T-helper 1 cell treated with Interleukin-12 subunit alpha and Interleukin-12 subunit beta and Interleukin-4 antibody, amounts not matched to agents 30 μg/mL and 1 μg/mL, for 36 hours (primary cell): ENCODE measurements at regions not wholly inside any gene's neighbourhood (a gene's known extent, or its start where the extent isn't known, plus 50 kb on each side); places are given as distances from the start of the nearest gene placed in this dataset.

Experiments
- H3K27ac Mint-ChIP-seq: one replicate; pipeline ENCODE4 v1.8.0; 2021; ENCODE audit warnings: mild to moderate bottlenecking, mixed read lengths
- H3K27me3 Mint-ChIP-seq: one replicate; pipeline ENCODE4 v1.8.0; 2021; ENCODE audit warnings: low read depth, mixed read lengths
- H3K36me3 Mint-ChIP-seq: one replicate; pipeline ENCODE4 v1.8.0; 2021; ENCODE audit warnings: low read depth, mixed read lengths
- H3K4me1 Mint-ChIP-seq: one replicate; pipeline ENCODE4 v1.8.0; 2021; ENCODE audit warnings: low read depth, mixed read lengths
- H3K4me3 Mint-ChIP-seq: one replicate; pipeline ENCODE4 v1.8.0; 2021; ENCODE audit warnings: mild to moderate bottlenecking, moderate library complexity, mixed read lengths
- H3K9me3 Mint-ChIP-seq: one replicate; pipeline ENCODE4 v1.8.0; 2021; ENCODE audit warnings: mixed read lengths

- Mint-ChIP-seq H3K4me3 (no peak overlapping the region), H3K36me3 (no peaks in the 10 kb centered on the region), H3K9me3 (no peaks in the 10 kb centered on the region), H3K4me1 (no peaks in the 10 kb centered on the region), H3K27me3 (peaks cover 4% of the 10 kb centered on the region), H3K27ac (no peak overlapping the region)
These were observed 68.3 kb downstream of the CHST1 start for GRCh38 chr11:45597097-45597496.

- peaks cover 4% of the 10 kb centered on the region for H3K27me3 Mint-ChIP-seq
- no peaks in the 10 kb centered on the region for H3K36me3 Mint-ChIP-seq
- no peaks in the 10 kb centered on the region for H3K9me3 Mint-ChIP-seq
- H3K4me3 Mint-ChIP-seq, result no peak overlapping the region
- H3K4me1 Mint-ChIP-seq, result no peaks in the 10 kb centered on the region
- H3K27ac Mint-ChIP-seq, result no peak overlapping the region
These were observed 68.9 kb downstream of the CHST1 start for GRCh38 chr11:45596571-45596970.

GRCh38 chr11:45593992-45594391 lies 71.4 kb downstream of the CHST1 start:
- Mint-ChIP-seq H3K4me3 (no peak overlapping the region), H3K27ac (no peak overlapping the region), H3K4me1 (no peaks in the 10 kb centered on the region), H3K9me3 (no peaks in the 10 kb centered on the region), H3K27me3 (peaks cover 4% of the 10 kb centered on the region), H3K36me3 (no peaks in the 10 kb centered on the region)

DNA sequence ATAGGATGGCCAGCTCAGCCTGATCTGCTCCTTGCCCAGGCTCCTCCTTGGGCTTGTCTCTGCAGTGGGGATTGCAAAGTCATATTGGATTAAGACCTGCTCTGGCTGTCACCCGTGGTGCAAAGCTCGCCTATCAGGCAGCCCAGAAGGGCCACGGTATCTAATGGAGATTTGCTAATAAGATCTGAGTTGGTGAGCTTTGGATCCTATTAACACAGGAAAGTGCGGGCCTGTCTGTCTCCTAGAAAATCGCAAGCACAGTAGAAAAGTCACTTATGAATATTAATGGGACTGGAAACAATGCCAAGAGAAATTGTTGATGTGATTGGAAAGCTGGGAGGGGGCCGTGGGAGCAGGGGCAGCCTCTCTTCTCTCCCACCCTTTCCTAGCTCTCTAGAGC lies 72.8 kb downstream of the CHST1 start:
- Mint-ChIP-seq H3K27ac (no peak overlapping the region), H3K27me3 (peaks cover 4% of the 10 kb centered on the region), H3K36me3 (no peaks in the 10 kb centered on the region), H3K4me3 (no peak overlapping the region), H3K4me1 (no peaks in the 10 kb centered on the region), H3K9me3 (no peaks in the 10 kb centered on the region)

DNA sequence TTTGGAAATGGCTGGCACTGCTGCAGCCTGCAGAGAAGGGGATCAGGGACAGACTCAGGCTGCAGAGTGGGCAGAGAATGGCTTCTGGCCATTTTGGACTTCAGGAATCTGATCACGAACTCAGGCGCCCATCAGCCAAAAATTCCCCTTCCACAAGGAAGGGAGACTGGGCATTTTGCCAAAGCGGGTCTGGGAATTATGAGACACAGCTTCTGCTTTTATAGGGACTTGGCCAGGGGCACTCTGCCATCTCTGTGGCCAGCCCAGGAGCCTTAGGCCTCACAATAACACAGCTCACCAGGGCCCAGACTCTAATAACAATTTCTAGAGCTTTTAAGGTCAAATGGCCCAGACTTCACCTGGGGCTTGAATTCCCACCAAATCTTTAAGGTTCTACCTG lies 74.7 kb downstream of the CHST1 start:
- no peaks in the 10 kb centered on the region for H3K4me1 Mint-ChIP-seq
- H3K9me3 Mint-ChIP-seq, result no peaks in the 10 kb centered on the region
- H3K27ac Mint-ChIP-seq, result no peak overlapping the region
- no peaks in the 10 kb centered on the region for H3K36me3 Mint-ChIP-seq
- H3K4me3 Mint-ChIP-seq, result no peak overlapping the region
- peaks cover 4% of the 10 kb centered on the region for H3K27me3 Mint-ChIP-seq

DNA sequence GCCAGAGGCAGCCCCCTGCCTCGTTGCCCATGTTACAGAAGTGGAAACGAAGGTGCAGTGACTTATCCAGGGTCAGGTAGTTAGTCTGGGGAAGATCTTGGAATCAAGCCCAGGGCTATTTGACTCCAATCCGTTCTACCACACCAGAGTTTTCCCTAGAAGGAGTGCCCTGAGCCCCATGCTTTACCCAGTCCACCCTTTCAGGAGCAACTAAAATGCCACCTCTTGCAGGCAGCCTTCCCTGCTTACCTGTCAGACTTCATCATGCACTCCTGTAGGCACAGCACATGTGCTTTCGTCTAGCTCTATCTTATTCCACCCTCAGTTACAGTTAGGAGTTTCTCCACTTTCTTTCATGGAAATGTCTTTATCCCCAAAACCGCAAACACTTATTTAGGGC lies 80.2 kb downstream of the CHST1 start:
- Mint-ChIP-seq H3K9me3 (no peaks in the 10 kb centered on the region), H3K4me1 (no peaks in the 10 kb centered on the region), H3K36me3 (no peaks in the 10 kb centered on the region), H3K27me3 (no peaks in the 10 kb centered on the region), H3K4me3 (no peak overlapping the region), H3K27ac (no peak overlapping the region)

- no peaks in the 10 kb centered on the region for H3K27me3 Mint-ChIP-seq
- H3K36me3 Mint-ChIP-seq, result no peaks in the 10 kb centered on the region
- no peaks in the 10 kb centered on the region for H3K4me1 Mint-ChIP-seq
- no peak overlapping the region for H3K4me3 Mint-ChIP-seq
- H3K27ac Mint-ChIP-seq, result no peak overlapping the region
- H3K9me3 Mint-ChIP-seq, result no peaks in the 10 kb centered on the region
These were observed 81.3 kb downstream of the CHST1 start for GRCh38 chr11:45583981-45584566.

DNA sequence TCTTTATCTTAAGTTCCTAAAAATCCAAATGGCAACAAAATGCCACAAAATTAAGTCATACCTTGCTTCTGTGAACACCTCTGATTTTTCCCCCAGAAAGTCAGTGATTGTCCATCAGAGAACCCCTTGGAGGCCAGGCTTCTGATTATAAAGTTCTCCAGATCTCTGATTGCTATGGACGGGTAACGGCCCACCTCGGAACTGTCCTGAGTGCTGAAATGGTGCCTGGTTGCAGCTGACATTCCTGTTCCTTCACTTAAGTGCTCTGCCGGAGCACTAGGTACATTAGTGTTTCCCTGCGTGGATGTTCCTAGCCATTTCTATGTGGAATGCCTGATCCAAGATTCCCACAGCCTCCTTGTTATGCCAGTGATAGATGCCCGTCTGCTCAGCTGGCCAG lies 85.0 kb downstream of the CHST1 start:
- Mint-ChIP-seq H3K27me3 (no peaks in the 10 kb centered on the region), H3K4me1 (no peaks in the 10 kb centered on the region), H3K36me3 (no peaks in the 10 kb centered on the region), H3K4me3 (no peak overlapping the region), H3K9me3 (no peaks in the 10 kb centered on the region), H3K27ac (no peak overlapping the region)

DNA sequence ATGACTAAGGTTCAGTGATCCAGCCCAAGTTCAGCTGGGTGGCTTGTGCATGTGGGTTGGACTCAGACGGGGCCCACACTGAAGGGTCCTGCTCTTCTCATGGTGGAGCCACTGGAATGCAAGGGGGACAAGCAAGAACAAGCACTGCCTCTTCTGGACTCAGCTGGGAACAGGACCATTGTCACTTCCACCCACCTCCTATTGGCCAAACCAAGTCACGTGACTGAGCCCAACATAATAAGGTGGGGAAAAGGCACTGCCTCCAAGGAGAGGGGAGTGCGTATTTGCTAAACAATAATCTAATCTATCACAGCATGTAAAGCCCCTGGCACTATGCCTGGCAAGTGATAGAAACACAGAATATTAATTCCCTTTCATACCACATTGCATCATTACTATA lies 87.1 kb downstream of the CHST1 start:
- Mint-ChIP-seq H3K36me3 (no peaks in the 10 kb centered on the region), H3K4me3 (no peak overlapping the region), H3K9me3 (no peaks in the 10 kb centered on the region), H3K27me3 (no peaks in the 10 kb centered on the region), H3K27ac (no peak overlapping the region), H3K4me1 (no peaks in the 10 kb centered on the region)

DNA sequence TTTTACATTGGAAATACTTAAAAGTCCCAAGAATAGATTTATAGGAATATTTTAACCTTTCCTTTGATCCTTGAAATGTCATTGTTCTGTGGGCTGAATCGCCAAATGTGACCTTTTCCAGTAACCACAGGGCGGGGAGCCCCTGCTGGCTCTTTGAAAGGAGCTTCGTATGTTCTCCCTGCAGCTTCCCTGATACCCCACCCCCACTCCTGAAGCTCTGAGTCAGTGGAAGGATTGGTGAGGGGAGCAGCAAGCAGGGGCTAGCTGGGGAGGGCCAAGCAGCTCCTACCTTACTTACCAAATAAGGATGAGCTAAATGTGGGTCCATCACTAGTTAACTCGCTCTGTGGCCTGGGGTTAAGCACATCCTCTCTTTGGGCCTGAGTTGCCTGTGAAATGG lies 87.7 kb downstream of the CHST1 start:
- H3K36me3 Mint-ChIP-seq, result no peaks in the 10 kb centered on the region
- H3K4me3 Mint-ChIP-seq, result no peak overlapping the region
- no peaks in the 10 kb centered on the region for H3K27me3 Mint-ChIP-seq
- no peak overlapping the region for H3K27ac Mint-ChIP-seq
- H3K4me1 Mint-ChIP-seq, result no peaks in the 10 kb centered on the region
- no peaks in the 10 kb centered on the region for H3K9me3 Mint-ChIP-seq

DNA sequence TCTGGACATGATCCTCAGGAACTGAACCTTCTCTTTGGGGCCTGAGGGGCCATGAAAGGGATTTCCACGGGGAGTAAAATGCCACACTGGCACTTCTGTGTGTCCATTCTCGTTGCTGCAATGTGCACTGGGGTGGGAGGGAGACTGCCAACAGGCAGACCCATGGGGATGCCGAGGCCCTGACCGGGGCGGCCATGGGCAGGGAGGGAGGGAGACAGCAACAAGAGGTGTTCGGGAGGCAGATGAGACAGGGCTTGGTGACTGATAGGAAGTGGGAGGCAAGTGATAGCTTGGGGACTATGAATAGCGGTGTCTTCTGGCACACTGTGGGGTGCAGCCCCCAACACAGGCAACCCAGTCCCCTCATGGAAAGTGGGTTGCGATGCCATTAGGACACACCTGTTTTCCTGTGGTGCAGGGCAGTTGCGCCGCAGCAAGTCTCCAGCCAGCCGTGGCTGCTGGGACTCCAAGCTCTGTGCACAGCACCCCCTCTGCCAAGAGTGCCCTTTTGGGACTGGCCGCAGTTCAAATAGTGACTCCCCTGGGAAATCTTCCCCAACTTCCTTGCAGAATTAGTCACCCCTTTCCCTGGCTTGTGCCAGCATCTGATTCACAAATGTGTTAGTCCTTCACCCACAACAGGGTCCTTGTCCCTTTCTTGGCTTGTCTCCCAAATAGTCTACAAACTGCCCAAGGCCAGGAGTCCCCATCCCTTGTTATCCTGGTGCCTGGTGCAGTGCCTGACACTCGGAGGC lies 88.8 kb downstream of the CHST1 start:
- H3K4me1 Mint-ChIP-seq, result no peaks in the 10 kb centered on the region
- H3K9me3 Mint-ChIP-seq, result no peaks in the 10 kb centered on the region
- H3K27ac Mint-ChIP-seq, result no peak overlapping the region
- no peaks in the 10 kb centered on the region for H3K36me3 Mint-ChIP-seq
- no peak overlapping the region for H3K4me3 Mint-ChIP-seq
- H3K27me3 Mint-ChIP-seq, result no peaks in the 10 kb centered on the region

GRCh38 chr11:45573728-45574127 lies 91.7 kb downstream of the CHST1 start:
- Mint-ChIP-seq H3K9me3 (no peaks in the 10 kb centered on the region), H3K4me1 (no peaks in the 10 kb centered on the region), H3K27ac (no peak overlapping the region), H3K4me3 (no peak overlapping the region), H3K27me3 (no peaks in the 10 kb centered on the region), H3K36me3 (no peaks in the 10 kb centered on the region)

- no peak overlapping the region for H3K27ac Mint-ChIP-seq
- no peaks in the 10 kb centered on the region for H3K36me3 Mint-ChIP-seq
- no peak overlapping the region for H3K4me3 Mint-ChIP-seq
- H3K9me3 Mint-ChIP-seq, result no peaks in the 10 kb centered on the region
- H3K27me3 Mint-ChIP-seq, result no peaks in the 10 kb centered on the region
- H3K4me1 Mint-ChIP-seq, result no peaks in the 10 kb centered on the region
These were observed 92.9 kb downstream of the CHST1 start for GRCh38 chr11:45572354-45573123.

DNA sequence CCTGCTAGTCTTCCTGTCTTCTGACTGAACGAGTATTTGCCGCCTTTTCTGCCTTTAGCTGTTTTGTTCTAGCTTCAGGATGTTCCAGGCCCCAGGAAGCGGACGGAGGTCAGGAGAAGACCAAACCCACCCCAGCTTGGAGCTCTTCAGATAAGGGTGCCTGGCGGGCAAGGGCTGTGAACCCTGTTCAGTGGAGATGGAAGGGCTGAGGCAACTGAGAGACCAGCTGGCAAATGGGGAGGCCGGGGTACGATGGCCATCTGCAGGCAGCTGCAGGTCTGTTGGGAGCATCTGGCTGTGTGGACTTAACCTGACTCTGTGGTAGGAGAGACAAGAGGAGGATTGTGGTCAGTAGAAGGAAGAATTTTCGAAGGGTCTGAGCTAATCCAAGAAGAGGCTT lies 95.6 kb downstream of the CHST1 start:
- Mint-ChIP-seq H3K36me3 (no peaks in the 10 kb centered on the region), H3K27me3 (no peaks in the 10 kb centered on the region), H3K4me1 (no peaks in the 10 kb centered on the region), H3K27ac (no peak overlapping the region), H3K4me3 (no peak overlapping the region), H3K9me3 (no peaks in the 10 kb centered on the region)

- Mint-ChIP-seq H3K36me3 (no peaks in the 10 kb centered on the region), H3K4me1 (no peaks in the 10 kb centered on the region), H3K4me3 (no peak overlapping the region), H3K27ac (no peak overlapping the region), H3K9me3 (no peaks in the 10 kb centered on the region), H3K27me3 (no peaks in the 10 kb centered on the region)
These were observed 97.4 kb downstream of the CHST1 start for GRCh38 chr11:45568049-45568448.
